HG02938 (cell line): ENCODE measurements at regions not wholly inside any gene's neighbourhood (a gene's known extent, or its start where the extent isn't known, plus 50 kb on each side); places are given as distances from the start of the nearest gene placed in this dataset.
A peak's percentile ranks its signal among the peaks of the same experiment; 100 is the strongest.
"Not testable (repeated sequence)": the region's sequence is repeated elsewhere in the genome, so short reads cannot be mapped to it uniquely, and the experiment has no call there.

ENCODE experiments used
- ATAC-seq: cut with Tn5 transposase; IDR thresholded peaks from one replicate; pipeline ENCODE4 v1.9.1; 2021; ENCODE audit warnings: mild to moderate bottlenecking, moderate library complexity; ENCODE audit not compliant: unreplicated experiment

DNA sequence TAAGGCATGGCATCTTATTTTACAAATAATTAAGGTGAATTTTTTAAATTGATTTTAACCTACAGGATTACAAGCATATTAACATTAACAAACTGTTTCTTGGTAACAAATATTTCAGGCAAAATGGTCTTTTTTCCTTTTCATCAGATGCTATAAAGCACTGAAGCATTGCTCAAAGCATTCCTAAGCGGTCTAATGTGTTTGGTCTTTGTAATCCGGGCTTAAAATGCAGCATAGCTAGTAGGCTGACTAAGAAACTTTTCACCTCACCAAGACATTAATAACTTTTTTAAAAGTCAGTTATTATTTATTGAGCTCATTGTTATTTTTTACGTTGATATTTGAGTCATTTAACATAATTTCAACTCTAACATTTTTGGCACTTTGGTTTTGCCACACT, 538.8 kb upstream of the SLC39A10 start:
- no peak for ATAC-seq

DNA sequence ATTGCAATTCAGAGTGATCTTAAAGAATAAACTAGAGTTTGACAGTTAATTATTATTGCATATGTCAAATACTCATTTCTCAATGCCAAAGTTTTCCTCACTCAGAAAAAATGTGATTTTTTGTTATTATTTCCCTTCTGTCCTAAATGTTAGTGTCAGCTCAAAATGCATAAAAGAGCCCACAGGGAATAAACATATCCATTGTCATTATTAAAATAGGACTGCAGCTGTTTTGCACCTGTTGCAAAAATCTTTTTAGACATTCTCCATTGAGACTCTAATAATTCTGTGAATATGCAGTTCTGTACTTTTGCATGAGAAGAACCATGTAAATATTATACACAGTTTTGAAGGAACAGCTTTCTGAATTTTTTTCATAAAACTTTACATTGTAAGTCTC, 540.0 kb upstream of the SLC39A10 start:
- ATAC-seq, result no peak

DNA sequence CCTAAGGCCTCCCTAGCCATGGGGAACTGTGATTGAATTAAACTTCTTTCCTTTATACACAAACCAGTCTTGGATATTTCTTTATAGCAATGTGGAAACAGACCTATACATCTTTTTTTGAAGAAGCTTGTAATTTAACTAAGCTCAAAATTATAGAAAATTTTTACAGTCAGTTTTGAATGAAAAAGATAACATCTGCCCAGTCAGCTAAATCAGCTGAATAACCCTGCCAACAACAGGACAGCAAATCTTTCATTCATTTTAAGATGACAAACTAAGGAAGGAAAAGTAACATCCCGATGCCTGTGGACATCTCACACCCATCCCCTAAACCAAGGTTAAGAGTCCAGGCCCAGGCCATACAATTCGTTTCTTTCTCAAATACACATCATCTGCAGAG, 541.3 kb upstream of the SLC39A10 start:
- ATAC-seq, result no peak

DNA sequence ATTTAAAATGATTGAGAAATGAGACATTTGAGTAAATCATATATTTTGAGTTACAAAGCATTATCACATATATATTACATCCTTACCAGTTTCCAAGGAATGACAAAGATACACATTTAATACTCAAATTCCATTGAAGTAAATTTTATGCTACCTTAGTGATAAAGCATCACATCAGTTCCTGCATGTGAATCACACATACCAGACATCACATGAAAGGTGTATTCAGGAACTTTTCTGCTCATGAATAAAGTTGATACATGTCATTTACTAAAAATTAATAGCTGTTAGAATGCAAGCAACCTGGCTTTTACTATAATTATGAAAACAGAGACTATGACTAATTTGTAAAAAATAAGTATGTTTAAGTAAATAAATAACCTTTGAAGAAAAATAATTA, 548.8 kb upstream of the SLC39A10 start:
- no peak for ATAC-seq

DNA sequence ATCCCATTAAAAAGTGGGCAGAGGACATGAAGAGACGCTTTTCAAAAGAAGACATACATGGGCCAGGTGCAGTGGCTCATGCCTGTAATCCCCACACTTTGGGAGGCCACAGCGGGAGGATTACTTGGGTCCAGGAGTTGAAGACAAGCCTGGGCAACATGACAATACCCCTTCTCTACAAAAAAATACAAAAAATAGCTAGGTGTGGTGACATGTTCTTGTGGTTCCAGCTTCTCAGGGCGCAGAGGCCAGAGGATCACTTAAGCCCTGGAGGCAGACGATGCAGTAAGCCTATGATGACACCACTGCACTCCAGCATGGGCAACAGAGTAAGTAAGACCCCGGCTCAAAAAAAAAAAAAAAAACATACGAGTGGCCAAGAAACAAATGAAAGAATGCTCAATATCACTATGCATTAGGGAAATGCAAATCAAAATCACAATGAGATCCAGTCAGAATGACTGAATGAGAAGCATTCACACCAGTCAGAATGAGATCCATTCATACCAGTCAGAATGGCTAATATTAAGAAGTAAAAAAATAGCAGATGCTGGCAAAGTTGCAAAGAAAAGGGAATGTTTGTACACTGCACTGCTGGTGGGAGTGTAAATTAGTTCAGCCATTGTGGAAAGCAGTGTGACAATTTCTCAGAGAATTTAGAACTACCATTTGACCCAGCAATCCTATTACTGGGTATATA, 550.2 kb upstream of the SLC39A10 start:
- no peak for ATAC-seq

DNA sequence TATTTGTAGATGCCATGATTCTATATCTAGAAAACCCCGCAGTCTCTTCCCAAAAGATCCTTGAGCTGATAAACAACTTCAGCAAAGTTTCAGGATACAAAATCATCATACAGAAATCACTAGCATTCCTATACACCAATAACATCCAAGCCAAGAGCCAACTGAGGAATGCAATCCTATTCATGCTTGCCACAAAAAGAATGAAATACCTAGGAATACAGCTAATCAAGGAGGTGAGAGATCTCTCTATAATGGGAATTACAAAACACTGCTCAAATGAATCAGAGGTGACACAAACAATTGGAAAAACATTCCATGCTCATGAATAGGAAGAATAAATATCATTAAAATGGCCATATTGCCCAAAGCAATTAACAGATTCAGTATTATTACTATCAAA, 551.4 kb upstream of the SLC39A10 start:
- ATAC-seq, result no peak

DNA sequence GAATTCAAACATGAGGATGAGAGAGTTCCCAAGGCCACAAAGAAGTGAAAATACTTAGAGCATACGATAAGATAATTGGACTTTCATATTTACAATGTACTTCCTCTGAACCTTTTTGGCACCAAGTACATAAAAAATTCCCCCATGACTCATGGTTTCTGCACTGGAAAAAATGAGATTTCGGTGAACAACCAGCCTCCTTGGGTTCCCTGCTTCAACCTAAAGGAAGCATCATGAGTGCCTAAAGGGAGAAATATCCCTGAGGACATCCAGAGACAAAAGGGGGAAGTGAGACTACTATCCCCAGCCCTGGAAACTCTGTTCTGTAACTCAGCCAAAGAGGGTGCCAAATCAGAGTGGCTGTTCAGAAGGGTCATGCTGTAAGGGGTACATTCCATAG, 562.7 kb upstream of the SLC39A10 start:
- ATAC-seq, result no peak

DNA sequence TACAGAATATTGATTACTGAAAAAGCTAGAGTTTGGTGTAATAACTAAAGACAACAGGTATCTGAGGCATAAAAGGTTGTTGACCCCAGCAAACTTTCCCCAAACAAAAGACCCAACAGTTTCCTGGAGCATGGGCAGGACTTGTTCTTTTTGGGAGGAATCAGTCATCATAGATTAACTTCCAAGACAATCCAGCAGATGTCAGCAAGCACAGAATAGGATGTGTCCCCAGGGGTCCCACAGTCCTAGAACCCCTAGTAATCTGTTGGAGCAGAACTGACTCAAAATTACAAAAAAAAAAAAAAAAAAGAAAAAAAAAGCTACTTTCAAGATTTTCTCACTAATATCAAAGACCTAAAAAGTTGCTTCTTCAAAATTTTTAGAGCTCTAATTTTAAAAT, 564.7 kb upstream of the SLC39A10 start:
- no peak for ATAC-seq

DNA sequence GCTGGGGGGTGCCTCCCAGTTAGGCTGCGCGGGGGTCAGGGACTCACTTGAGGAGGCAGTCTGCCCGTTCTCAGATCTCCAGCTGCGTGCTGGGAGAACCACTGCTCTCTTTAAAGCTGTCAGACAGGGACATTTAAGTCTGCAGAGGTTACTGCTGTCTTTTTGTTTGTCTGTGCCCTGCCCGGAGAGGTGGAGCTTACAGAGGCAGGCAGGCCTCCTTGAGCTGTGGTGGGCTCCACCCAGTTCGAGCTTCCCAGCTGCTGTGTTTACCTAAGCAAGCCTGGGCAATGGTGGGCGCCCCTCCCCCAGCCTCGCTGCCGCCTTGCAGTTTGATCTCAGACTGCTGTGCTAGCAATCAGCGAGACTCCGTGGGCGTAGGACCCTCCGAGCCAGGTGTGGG, 584.2 kb upstream of the SLC39A10 start:
- not testable (repeated sequence) for ATAC-seq

DNA sequence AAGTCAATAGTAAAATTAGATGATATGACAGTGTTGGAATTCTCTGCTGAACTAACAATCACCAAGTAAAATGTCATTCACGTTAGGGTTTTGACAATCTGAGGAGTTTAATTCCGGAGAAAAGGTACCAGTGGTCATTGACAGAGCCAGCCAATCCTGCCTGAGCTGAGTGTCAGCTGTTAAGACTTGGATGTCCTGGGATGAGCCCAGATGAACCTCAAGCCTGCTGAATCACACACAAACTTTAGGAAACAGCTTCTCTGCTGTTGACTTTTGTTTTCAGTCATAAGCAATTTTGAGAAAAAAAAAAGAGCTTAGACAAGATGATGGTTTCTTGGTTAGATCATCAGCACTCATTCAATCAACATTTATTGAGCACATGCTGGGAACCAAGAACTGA, 600.0 kb upstream of the SLC39A10 start:
- no peak for ATAC-seq

DNA sequence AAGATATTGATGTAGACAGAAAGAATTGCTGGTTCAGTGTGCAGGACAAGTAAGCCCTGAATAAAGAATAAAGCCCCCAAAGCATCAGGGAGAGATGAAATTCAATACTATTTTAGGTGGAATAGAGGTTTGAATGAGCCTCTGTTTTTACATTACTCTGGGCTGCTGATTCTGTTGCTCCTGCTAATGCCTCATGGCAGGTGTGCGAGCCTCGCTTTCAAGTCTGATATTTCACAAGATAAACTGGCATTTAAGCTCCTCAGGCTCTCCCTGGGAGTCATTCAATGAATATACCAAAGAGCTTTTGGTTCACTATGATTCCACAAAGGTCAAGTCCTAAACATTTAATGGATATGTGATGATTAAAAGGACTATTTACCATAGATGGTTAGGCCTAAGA, 601.0 kb upstream of the SLC39A10 start:
- no peak for ATAC-seq

DNA sequence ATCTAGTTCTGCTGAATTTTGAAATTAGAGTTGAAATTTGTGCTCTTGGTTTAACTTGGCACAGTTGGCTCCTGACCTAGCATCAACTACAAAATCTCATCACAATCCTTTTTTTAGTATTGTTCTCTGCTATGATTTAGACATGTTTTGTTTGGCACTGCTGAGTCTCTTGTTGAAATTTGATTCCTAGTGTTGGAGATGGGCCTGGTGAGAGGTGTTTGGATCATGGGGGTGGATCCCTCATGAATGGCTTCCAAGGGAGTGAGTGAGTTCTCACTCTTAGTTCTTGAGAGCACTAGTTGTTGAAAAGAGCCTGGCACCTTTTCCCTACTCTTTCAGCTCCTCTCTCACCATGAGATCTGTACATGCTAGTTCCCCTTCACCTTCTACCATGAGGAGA, 605.6 kb upstream of the SLC39A10 start:
- no peak for ATAC-seq

DNA sequence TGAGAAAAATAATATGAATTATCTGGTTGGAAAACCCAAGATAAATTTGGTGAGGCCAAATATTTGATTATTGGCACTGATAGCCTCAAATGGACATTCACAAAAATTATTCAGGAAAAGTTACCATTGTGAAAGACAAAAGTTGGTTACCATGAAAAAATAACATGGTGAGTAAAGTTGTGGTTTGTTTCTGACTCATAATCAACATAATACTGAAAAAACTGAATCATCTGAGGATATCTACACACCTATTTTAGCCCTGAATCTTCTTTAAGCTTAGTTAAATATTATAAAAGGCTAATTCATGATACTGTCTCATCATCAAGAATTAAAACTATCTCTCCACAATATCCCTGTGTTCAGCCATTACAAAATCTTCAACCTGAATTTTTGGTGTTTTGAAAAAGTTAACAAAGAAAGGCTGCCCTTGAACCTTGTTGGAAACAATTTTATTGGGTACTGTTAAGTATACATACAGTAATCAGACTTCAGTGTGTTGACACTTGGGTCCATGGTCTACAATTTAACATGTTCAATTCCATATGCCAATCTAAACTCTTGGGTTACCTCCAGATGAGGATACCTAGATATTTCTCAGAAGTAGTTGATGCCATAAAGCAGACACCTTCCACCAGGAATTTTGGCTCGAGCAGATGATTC, 607.5 kb upstream of the SLC39A10 start:
- ATAC-seq, result peak; percentile 99

DNA sequence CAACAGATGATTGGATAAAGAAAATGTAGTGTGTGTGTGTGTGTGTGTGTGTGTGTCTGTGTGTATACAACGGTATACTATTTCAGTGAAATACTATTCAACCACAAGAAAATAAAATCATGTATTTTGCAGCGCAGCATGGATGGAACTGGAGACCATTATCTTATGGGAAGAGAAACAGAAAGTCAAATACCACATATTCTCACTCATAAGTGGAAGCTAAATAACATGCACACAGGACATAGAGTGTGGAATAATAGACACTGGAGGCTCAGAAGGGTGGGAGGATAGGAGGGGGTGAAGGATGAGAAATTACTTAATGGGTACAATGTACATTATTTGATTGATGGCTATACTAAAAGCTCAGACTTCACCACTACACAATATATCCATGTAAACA, 609.1 kb upstream of the SLC39A10 start:
- ATAC-seq, result no peak

DNA sequence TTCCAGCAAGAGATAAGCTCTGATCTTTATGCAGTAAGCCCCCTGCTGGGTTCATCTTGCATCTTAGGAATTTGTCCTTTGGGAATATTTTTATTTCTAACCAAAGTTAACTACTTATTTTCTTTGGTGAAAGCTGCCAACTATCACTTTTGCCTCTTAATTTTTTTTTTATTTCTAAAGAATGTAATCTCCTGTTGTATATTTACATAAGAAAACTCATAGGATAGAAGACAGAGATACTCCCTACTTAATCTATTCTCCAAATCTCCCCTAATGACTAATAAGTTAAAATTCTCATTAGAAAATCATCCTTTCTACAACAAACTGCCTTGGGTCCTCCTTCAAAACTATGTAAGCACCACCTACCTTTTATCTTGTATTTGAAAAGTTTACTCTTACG, 612.2 kb upstream of the SLC39A10 start:
- ATAC-seq, result no peak

DNA sequence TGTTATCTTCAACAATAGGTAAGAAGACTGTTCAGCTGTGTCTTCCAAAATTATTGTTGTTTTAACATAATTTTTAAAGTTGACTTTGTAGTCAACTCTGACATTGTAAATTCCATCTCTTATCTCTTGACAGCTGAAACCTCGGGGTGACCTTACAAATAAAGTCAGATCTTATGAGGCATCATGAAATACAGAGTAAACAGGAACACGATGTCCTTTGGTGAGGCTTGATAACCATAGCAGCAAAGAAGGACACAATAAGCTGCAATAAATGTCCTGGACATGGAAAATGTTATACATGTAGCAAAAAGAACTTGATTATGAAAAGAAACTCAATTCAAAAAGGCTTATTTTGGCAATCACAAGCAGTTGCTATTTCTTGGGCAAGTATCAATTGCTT, 618.9 kb upstream of the SLC39A10 start:
- no peak for ATAC-seq

DNA sequence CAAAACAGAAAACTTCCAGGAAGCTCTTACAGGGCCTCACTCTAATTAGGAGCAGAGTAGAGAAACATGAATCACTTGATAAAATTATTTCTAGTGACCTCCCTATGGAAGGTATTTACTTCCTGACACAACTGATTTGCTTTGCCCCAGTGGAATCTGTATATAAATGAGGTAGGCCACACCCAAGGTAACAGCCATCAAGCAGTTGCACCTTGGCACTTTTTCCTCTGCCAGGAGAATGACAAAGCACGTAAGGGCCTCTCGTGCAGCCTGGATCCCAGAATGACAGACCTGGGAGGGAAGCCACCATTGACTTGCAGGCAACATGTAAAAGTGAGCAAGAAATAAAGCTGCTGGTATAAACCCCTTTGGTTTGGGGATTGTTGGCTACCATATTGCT, 620.0 kb upstream of the SLC39A10 start:
- ATAC-seq, result no peak

DNA sequence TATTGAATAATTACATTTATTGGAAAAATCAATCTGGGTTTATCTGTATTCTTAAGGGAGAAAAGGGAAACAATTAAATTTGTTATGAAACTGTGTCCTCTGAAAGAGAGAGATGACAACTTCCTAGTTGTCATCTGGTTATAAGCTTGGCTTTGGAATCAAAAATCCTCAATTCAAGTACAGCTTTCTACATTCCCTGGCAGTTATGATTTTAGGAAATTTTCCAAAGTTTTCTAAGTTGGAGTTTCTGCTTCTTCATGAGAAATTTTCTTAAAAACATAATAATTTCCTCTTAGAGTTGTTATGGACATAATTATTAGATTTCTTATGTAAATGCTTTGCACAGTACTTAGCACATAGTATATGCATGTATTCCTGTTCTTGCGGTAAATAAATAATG, 625.6 kb upstream of the SLC39A10 start:
- no peak for ATAC-seq

DNA sequence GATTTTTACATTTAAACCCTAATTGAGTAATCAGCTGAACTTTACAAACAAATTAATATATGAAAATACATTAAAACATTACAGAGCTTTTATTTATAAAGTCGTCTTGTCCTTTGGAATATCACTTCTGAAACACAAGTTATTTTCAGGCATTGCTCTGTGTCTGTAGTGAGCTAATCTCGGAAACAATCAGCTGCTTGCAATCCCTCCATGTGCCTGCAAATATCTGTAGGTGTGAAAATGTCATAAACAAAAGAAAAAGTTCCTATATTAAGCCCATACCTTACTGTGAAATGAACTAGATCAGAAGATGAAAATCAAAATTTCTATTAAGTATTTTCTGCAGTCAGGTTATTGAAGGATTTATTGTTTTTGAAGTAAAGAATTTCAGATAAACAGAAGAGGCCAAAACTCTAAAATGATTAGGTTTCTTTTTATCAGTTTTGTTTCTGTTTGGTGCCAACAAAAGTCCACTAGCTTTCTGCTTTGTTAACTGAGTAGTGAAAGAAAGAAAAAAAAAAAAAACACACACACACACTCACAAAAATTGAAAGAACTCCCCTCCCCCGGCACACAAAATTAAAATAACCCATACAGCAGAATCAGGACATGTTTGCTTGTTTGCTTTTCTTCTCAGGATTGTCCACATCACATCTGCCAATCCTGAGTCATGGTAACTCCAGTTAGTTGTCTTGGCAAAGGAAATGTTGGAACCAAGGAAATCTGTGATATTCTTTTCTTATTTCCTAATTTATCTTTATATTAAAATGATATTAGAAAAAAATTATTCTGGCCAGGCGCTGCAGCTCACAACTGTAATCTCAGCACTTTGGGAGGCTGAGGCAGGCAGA, 627.0 kb upstream of the SLC39A10 start:
- ATAC-seq, result no peak

DNA sequence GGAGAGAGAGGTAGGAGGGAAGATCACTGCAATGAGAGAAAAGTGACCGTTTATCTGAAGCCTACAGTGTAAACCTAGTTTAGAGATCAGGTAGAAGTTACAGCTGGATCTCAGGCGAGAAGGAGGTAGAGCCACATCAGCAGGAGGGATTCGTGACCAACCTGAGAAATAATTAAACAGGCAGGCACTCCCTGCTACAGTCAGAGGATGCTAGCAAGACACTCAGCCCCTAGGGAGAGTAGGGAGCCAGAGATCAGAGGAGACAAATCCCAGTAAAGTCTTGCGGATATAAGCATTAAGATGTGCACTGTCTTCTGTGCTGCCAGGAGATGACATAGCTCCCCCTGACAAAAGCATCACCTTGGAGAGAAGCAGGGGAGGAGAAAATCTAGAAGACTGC, 629.1 kb upstream of the SLC39A10 start:
- no peak for ATAC-seq

DNA sequence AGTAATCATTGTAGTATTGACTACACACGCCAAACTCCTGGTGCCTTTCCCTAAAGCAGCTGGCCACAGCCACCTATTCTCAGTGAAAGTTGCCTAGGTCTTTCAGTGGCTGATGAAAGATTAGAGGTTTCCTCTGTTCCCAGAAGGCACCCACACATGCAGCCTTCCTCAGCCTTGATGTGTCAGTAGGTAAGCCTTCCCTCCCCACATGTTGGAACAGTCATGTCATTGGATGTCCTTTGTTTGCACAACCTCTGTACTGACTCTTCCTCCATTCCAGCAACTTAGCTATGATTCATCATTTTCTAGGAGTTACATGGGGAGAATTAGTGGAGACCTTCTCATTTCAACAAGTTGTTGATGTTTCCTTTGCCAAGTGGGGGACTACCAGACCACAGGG, 630.8 kb upstream of the SLC39A10 start:
- no peak for ATAC-seq

DNA sequence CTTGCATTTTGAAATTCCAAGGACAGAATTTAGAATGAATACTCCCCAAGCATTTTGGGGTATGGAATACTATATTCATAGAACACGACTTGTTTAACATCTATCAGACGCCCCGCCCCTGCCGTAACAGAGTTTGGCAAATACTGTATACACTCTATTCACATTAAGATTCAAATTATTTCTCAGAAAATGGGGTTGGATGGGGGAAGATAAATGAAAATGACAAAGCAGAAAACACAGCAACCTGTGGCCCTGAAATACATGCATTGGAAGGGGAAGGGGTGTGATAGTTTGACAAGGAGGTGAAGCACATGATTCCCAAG, 634.6 kb upstream of the SLC39A10 start:
- ATAC-seq, result no peak
